HS-5 (cell line): ENCODE measurements at regions not wholly inside any gene's neighbourhood (a gene's known extent, or its start where the extent isn't known, plus 50 kb on each side); places are given as distances from the start of the nearest gene placed in this dataset.
"Not testable (repeated sequence)": the region's sequence is repeated elsewhere in the genome, so short reads cannot be mapped to it uniquely, and the experiment has no call there.

Source experiments
- DNase-seq: peaks from one replicate; pipeline ENCODE4 v3.0.0-alpha.2; 2012; ENCODE audit warnings: low read depth

DNA sequence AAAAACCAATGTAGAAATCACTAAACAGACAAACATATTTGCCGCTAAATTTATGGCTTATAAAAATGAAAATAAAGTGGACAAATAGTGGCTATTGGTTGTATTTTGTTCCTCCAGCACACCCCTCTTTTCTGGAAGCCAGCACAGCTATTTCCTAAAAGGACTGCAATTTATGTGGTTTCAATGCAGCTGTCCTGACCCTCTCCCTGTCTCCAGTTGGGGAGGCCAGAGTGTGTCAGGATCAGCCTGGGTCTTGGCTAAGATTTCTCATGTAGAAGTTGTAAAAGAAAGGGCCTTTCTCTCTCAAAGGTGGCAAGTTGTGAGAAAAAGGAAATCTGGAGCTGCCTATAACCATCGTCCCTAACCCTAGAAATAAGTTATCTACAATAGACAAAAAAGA is 165.6 kb downstream of the ALDH8A1 start:
- no peak for DNase-seq

- no peak for DNase-seq
Measured at GRCh38 chr6:134778431-134778830, 171.5 kb downstream of the ALDH8A1 start.

DNA sequence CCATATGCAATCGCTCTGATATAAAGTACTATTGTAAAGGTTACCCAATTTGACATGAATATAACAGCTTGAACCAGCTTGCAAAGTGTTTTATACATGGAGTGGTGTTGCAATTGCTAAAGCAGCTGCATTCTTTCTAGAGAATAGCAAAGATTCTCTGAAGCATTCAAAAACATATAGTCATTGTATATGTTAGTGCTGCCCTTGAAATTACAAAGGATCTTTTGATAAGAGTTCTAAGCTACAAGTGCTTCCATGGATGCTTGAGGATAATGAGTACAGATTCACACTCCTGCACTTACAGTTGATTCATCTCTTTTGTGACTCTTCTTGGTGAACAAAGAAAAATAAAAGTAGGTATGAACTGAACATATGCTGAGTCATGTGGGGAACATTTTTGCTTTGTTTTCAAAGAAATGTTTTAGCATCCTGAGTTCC is 175.7 kb downstream of the ALDH8A1 start:
- peak; percentile 11 for DNase-seq

GRCh38 chr6:134772671-134773360 is 177.1 kb downstream of the ALDH8A1 start:
- DNase-seq = no peak

- DNase-seq = no peak
Measured at GRCh38 chr6:134768931-134769330, 181.0 kb downstream of the ALDH8A1 start.

DNA sequence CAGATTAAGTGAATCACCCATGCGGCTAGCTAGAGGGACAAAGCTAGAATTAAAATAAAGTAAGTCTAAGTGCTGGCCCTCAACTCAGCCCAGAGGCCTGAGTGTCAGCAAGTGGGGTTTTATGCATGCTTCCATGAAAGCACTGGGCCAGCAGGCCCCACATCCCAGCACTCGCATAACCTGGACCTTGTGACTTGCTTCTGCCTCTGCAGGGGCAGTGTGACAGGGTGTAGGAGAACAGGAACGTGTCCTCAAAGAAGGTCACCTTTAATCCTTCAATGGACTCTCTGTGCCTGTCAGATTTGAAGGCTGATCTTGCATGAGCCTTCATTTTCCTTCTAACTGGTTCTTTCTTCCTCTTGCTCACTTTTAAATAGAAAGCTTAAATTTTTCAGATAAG is 183.4 kb downstream of the ALDH8A1 start:
- no peak for DNase-seq

DNA sequence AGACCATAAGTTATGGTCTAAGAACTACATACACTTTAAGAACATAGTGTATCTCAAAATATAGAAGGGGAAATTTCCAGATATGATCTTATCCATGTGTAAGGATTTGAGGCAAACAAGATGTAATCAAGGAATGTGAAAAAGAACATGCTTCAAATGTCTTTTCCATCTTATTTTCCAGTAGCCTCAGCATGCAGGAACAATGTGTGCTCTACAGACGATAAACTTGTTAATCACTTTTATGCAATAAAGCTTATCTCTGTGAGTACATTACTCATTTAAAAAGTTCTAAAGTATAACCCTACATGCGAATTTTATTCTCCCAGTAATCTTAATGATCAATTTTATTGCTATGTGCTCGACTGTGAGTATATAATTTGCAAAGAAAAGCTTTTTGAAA is 185.2 kb downstream of the ALDH8A1 start:
- no peak for DNase-seq

- DNase-seq = not testable (repeated sequence)
Measured at GRCh38 chr6:134763575-134763974, 186.3 kb downstream of the ALDH8A1 start.

DNA sequence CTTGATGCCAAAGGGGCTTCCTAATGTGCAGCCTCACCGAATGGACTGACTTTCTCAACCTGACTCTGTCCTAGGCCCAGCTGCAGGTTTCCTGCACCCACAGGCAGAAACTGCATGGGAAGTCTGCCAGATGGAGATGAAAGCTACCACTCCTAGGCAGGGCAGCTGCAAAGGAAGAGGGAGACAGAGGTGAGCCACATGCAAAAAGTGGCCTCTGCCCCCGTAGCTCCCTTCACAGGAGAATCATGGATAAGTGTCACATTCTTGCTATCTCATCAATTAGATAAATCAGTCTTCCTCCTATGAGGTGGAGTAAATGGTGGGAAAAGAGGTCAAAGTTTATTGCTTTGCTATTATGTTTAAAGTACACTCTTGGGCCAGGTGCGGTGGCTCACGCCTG is 191.3 kb downstream of the ALDH8A1 start:
- DNase-seq = no peak

- no peak for DNase-seq
Measured at GRCh38 chr6:134757911-134758361, 192.0 kb downstream of the ALDH8A1 start.

DNA sequence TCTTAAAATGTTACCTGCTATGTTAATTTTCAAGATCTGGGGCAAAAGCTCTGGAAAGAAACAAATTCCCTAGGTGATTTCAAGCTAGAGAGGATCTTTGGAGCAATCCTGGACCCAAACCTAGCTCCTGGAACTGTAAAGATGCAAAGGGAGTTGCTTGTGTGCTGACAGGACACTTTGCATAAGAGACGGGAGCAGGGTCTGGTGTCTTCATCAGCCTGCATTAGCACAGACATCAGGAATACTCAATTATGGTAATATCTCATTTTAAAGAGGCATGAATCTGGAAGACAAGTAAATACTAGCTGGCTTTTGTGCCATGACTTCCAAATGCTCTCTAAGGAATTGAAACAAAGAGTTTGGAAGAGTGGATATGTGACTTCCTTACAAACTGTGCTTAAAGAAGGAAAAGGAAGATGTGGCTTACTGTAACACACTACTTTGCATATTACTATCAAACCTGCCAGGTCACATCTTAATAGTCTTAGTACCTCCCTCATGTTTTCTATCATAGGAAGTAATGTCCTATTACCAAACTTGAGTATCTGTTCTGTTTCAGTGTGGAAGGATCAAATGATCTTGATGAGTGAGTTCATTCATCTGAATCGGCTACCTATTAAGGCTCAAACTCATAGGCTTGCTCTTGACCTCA is 193.4 kb downstream of the ALDH8A1 start:
- no peak for DNase-seq

DNA sequence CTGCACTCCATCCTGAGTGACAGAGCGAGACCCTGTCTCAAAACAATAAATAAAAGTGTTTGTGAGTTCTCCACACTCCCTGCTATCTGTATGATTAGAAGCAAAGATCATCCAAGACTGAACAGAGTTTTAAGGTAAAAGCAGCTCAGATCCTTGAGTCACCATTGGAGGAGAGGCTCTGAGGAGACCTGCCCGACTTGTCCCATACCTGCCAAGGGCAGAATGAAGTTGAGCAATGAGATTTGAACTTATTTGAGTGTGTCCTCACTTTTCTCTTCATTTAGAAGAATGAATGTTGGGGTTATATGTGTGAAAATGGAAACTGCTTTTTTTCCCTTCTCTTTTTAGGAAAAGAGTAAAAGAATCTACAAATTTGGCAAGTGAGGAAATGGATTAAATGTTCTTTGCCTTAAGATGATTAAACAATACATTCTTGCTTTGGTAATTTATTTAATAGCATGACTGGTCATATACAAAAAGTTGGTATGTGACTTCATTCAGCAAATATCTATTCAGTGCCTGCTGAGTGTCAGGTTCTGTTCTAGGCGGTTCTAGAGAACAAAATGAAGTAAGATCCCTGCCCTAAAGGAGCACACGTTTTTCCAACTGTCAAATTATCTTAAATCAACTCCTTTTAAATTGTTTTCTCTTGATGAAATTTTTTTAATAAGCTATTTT is 195.7 kb downstream of the ALDH8A1 start:
- DNase-seq = no peak

DNA sequence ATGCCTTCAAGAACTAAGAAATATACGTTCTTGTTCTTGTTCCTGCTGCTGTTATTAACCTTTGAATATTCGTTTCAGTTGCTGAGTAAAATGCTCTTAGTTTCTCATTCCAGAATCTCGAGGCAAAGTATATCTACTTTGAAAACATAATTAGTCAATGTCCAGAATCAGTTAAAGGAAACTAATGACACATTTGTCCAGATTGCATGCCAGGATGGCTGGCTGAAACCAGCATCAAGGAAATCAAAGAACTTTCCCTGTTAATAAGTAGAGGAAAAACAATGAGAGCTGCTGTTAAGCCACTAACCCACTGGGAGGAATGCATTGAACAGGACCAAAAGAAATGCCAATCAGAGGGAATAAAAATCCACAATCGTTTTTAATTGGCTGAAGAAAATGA is 196.9 kb downstream of the ALDH8A1 start:
- DNase-seq = no peak

GRCh38 chr6:134752445-134752844 is 197.5 kb downstream of the ALDH8A1 start:
- DNase-seq = no peak

DNA sequence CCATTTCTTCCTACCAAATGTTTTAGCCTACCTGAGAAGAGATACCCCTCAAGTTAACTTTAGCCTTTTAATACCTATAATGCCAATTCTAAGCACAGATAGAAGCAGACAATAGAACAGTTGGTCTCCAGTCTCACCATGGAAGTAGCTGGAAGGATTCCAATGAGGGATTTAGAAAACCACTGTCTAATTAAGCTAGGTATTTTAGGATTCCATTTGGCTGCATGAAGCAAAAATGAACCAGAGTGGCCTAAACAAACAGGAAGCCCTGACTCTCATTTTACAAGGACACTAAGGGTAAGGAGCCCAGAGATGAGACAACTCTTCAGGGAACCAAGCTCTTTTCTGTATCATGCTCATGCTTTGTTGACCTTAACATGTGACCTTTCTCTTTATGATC is 199.2 kb downstream of the ALDH8A1 start:
- DNase-seq = no peak

DNA sequence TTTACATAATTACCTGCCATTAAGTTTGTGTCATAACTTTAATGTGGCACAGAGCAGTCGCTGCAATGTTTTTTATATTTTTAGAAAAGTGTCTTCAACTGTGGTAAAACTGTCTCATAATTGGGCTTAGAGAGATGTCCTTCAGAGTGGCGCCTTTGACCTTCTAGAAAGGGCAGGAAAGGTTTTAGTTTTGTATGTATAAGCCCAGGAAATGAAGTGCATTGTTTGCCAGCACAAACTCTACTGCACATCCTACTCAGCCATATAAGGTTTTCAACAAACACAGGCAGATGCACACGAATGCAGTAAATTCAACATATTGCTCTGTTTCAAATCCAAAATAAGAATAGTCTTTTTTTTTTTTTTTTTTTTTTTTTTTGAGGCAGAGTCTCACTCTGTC is 201.4 kb downstream of the ALDH8A1 start:
- no peak for DNase-seq

DNA sequence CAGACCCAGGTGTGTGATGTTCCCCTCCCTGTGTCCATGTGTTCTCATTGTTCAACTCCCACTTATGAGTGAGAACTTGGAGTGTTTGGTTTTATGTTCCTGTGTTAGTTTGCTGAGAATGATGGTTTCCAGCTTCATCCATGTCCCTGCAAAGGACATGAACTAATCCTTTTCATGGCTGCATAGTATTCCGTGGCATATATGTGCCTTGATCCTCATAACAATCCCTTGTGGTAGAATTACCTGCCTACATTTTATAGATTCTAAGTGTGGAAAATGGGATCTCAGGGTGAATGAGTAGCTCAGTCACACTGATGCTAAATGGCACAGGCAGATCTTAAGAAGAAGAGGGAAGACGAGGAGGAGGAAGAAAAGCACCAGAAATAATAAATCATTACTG is 202.7 kb downstream of the ALDH8A1 start:
- not testable (repeated sequence) for DNase-seq

DNA sequence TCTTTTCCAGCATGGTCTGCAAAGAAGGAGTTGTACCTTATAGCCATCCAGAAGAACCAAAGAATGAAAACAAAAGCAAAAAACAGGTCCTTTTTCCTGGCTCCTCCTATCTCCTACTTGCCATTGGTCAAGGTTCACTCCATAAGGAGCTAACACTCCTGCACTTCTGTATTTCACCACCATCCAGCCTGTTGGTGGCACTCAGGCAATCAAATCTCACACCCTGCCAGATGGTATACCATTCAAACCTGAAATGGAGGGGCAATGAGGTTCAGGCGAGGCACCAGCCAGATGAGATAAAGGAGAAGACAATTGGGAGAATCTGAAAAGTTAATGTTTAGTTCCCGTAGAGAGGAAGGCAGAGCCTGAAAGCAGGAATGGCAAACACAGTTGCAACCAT is 203.8 kb downstream of the ALDH8A1 start:
- no peak for DNase-seq

GRCh38 chr6:134745192-134745591 is 204.7 kb downstream of the ALDH8A1 start:
- not testable (repeated sequence) for DNase-seq

DNA sequence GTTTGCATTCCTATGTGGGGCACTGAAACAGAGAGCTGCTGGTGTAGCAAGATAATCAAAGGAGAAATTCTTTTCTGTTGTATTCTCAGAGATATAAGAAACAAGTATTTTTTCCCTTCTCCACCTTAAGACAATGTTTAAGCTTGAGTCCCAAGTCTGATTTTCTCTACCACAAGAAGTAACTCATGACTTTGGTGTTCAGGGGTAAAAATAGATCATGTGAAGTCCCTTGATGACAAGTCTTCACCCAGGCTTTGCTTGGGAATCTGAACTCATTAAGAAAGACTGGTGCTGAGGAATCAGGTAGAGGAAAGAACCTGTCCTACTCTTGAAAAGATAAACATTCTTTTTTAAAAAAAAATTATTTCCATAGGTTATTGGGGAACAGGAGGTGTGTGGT is 205.6 kb downstream of the ALDH8A1 start:
- DNase-seq = no peak

- no peak for DNase-seq
Measured at GRCh38 chr6:134741200-134741536, 208.7 kb downstream of the ALDH8A1 start.

GRCh38 chr6:134740473-134741199 is 209.3 kb downstream of the ALDH8A1 start:
- peak; percentile 40 for DNase-seq

DNA sequence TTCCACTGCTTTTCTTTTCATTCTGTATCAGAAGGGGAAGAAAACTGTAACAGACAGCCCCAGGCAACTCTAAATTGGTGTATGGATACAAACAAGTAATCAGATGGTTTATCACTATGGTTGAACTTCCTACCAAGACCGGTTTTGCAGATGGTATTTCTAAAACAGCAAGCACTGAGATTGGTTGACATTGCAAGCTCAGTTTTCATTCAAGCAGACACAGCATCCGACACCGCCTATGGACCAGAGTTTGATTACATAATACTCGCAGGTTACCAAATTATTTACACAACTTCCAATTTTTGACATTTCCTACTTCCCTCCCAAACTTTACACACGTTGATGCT is 209.9 kb downstream of the ALDH8A1 start:
- DNase-seq = no peak
